KMS-11 (cell line): ENCODE measurements at regions not wholly inside any gene's neighbourhood (a gene's known extent, or its start where the extent isn't known, plus 50 kb on each side); places are given as distances from the start of the nearest gene placed in this dataset.

Experiments
- H2AFZ ChIP-seq: fragments of 200-600 bp; sonication (generic); 2 replicates; pipeline ENCODE4 v1.6.1; 2016; ENCODE audit warnings: antibody characterized with exemption, mixed run types, low read depth
- H3K27ac ChIP-seq: fragments of 200-600 bp; sonication (generic); 2 replicates; pipeline ENCODE4 v1.6.1; 2016; ENCODE audit warnings: mild to moderate bottlenecking, mixed run types
- H3K27me3 ChIP-seq: fragments of 200-600 bp; sonication (generic); 2 replicates; pipeline ENCODE4 v1.6.1; 2017; ENCODE audit warnings: mild to moderate bottlenecking, low read depth, mixed run types, moderate library complexity; ENCODE audit not compliant: insufficient read depth
- H3K36me3 ChIP-seq: fragments of 200-600 bp; sonication (generic); 2 replicates; pipeline ENCODE4 v1.6.1; 2017; ENCODE audit warnings: mild to moderate bottlenecking, mixed run types; ENCODE audit not compliant: insufficient read depth
- H3K4me1 ChIP-seq: fragments of 200-600 bp; sonication (generic); 2 replicates; pipeline ENCODE4 v1.6.1; 2016; ENCODE audit warnings: mild to moderate bottlenecking, low read depth, mixed run types; ENCODE audit not compliant: poor library complexity, severe bottlenecking
- H3K4me2 ChIP-seq: fragments of 200-600 bp; sonication (generic); 2 replicates; pipeline ENCODE4 v1.7.0; 2016; ENCODE audit warnings: mild to moderate bottlenecking, mixed run types
- H3K4me3 ChIP-seq: fragments of 200-600 bp; sonication (generic); IDR thresholded peaks from 2 replicates; pipeline ENCODE4 v1.6.1; 2017; ENCODE audit warnings: low read depth, low read length, mixed read lengths; ENCODE audit not compliant: insufficient read depth
- H3K79me2 ChIP-seq: fragments of 200-600 bp; sonication (generic); 2 replicates; pipeline ENCODE4 v1.6.1; 2016; ENCODE audit warnings: low read depth, mixed run types; ENCODE audit not compliant: insufficient read depth
- H3K9ac ChIP-seq: fragments of 200-600 bp; sonication (generic); 2 replicates; pipeline ENCODE4 v1.6.1; 2016; ENCODE audit warnings: mild to moderate bottlenecking, mixed run types
- H4K20me1 ChIP-seq: fragments of 200-600 bp; sonication (generic); 2 replicates; pipeline ENCODE4 v1.6.1; 2016; ENCODE audit warnings: mild to moderate bottlenecking, mixed run types; ENCODE audit not compliant: insufficient read depth
- CTCF ChIP-seq: fragments of 200-600 bp; sonication (generic); conservative IDR thresholded peaks from 2 replicates; pipeline ENCODE4 v1.6.1; 2017; ENCODE audit warnings: low read depth, mild to moderate bottlenecking, antibody characterized with exemption, low read length, moderate library complexity, mixed read lengths

GRCh38 chr3:87924485-87924884 is 134.3 kb downstream of the CGGBP1 start:
- Histone ChIP-seq H2AFZ (no peak overlapping the region), H3K27ac (no peak overlapping the region), H3K9ac (no peak overlapping the region), H3K27me3 (no peaks in the 10 kb centered on the region), H3K4me3 (no peak overlapping the region), H4K20me1 (no peaks in the 10 kb centered on the region), H3K79me2 (no peaks in the 10 kb centered on the region), H3K4me2 (no peak overlapping the region), H3K4me1 (no peaks in the 10 kb centered on the region), H3K36me3 (no peaks in the 10 kb centered on the region)
- TF ChIP-seq CTCF = no peak

DNA sequence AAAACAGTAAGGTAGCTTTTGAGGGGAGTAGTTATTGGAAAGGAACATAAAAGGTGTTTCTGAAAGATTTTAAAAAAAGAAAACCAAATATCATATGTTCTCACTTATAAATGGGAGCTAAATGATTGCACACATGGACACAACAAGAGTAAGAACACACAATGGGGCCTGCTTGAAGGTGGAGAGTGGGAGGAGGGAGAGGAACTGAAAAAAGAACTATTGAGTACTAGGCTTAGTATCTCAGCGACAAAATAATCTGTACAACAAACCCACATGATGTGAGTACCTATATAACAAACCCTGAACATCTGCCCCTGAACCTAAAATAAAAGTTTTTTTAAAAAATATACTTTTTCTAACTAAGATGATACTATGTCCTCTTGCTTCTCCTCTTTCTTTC is 138.3 kb downstream of the CGGBP1 start:
- Histone ChIP-seq H3K4me2 (no peak overlapping the region), H4K20me1 (no peaks in the 10 kb centered on the region), H3K4me3 (no peak overlapping the region), H3K27ac (no peak overlapping the region), H3K4me1 (no peaks in the 10 kb centered on the region), H3K36me3 (no peaks in the 10 kb centered on the region), H3K79me2 (no peaks in the 10 kb centered on the region), H3K9ac (no peak overlapping the region), H3K27me3 (no peaks in the 10 kb centered on the region), H2AFZ (no peak overlapping the region)
- TF ChIP-seq CTCF = no peak

DNA sequence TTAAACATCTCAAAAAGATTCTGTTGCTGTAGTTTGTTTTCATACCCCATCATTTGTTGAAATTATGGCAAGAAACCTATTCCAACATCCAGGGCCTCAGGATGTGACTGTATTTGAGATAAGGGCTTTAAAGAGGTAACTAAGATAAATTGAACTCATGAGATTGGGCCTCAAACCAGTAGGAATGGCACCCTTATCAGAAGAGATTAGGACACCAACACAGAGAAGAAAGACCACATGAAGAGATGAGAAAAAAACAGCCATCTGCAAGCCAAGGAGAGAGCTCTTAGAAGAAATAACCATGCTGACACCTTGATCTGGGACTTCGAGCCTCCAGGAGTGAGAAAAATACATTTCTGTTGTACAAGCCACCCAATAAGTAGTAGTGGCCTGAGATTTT is 157.7 kb downstream of the CGGBP1 start:
- Histone ChIP-seq H3K4me3 (no peak overlapping the region), H3K79me2 (no peaks in the 10 kb centered on the region), H3K27ac (no peak overlapping the region), H3K27me3 (no peaks in the 10 kb centered on the region), H2AFZ (no peak overlapping the region), H3K4me2 (no peak overlapping the region), H4K20me1 (no peaks in the 10 kb centered on the region), H3K36me3 (no peaks in the 10 kb centered on the region), H3K4me1 (no peaks in the 10 kb centered on the region), H3K9ac (no peak overlapping the region)
- TF ChIP-seq CTCF = no peak

GRCh38 chr3:87900061-87900460 is 158.7 kb downstream of the CGGBP1 start:
- H3K4me1 ChIP-seq = no peaks in the 10 kb centered on the region
- no peaks in the 10 kb centered on the region for H3K79me2 ChIP-seq
- no peak overlapping the region for H2AFZ ChIP-seq
- no peaks in the 10 kb centered on the region for H3K36me3 ChIP-seq
- H3K27me3 ChIP-seq = no peaks in the 10 kb centered on the region
- H4K20me1 ChIP-seq = no peaks in the 10 kb centered on the region
- no peak overlapping the region for H3K27ac ChIP-seq
- TF ChIP-seq CTCF = no peak
- no peak overlapping the region for H3K9ac ChIP-seq
- no peak overlapping the region for H3K4me2 ChIP-seq
- no peak overlapping the region for H3K4me3 ChIP-seq

DNA sequence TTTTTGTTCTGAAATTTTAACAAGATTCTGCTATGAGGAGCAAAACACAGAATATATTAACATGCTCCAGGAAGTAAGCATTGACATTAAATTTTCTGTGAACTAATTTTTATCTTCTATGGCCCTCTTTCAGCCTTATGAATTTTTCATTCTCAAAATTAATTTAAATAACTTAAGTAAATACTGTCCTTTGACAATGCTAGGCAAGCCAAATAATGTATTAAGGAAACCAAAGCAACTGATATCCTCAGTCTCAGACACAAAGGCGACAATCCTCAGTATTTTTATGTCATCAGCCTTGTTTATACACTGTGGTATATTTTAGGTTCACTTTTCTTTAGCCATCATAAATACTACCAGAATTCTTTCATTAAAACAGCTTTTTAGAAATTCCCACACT is 159.8 kb downstream of the CGGBP1 start:
- no peaks in the 10 kb centered on the region for H3K4me1 ChIP-seq
- no peaks in the 10 kb centered on the region for H3K27me3 ChIP-seq
- no peak overlapping the region for H2AFZ ChIP-seq
- no peaks in the 10 kb centered on the region for H3K36me3 ChIP-seq
- no peak overlapping the region for H3K4me3 ChIP-seq
- H4K20me1 ChIP-seq = no peaks in the 10 kb centered on the region
- H3K9ac ChIP-seq = no peak overlapping the region
- H3K79me2 ChIP-seq = no peaks in the 10 kb centered on the region
- no peak for TF ChIP-seq CTCF
- H3K4me2 ChIP-seq = no peak overlapping the region
- H3K27ac ChIP-seq = no peak overlapping the region
